Fibroblast of skin of abdomen (primary cell): ENCODE measurements at regions not wholly inside any gene's neighbourhood (a gene's known extent, or its start where the extent isn't known, plus 50 kb on each side); places are given as distances from the start of the nearest gene placed in this dataset.
"Not testable (repeated sequence)": the region's sequence is repeated elsewhere in the genome, so short reads cannot be mapped to it uniquely, and the experiment has no call there.

Source experiments
- DNase-seq: peaks from one replicate; pipeline ENCODE4 v3.0.0-alpha.2; 2013

DNA sequence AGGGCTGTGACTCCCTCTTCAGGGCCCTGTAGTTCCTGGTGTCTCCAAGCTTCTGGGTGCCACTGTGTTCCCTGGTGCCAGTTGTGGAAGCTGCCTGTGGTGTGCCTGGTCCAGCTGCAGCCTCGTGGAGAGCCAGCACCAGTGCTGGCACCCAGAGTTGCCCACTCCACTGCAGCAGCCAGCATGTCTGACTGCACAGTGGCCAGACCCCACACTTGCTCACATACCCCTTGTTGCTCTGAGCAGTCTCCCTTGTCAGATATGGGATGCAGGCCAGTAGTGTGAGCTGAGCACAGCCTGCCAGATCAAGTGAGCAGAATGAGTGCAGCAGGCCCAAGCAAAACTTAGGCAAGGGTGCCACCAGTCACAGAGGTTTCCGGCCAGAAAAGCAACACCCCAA, 108.6 kb downstream of the ZMAT1 start:
- no peak for DNase-seq

GRCh38 chrX:101817739-101818138, 114.1 kb downstream of the ZMAT1 start:
- DNase-seq: not testable (repeated sequence)

- no peak for DNase-seq
Measured at GRCh38 chrX:101813200-101813599, 118.6 kb downstream of the ZMAT1 start.

- peak; percentile 10 for DNase-seq
Measured at GRCh38 chrX:101803451-101803850, 128.4 kb downstream of the ZMAT1 start.

DNA sequence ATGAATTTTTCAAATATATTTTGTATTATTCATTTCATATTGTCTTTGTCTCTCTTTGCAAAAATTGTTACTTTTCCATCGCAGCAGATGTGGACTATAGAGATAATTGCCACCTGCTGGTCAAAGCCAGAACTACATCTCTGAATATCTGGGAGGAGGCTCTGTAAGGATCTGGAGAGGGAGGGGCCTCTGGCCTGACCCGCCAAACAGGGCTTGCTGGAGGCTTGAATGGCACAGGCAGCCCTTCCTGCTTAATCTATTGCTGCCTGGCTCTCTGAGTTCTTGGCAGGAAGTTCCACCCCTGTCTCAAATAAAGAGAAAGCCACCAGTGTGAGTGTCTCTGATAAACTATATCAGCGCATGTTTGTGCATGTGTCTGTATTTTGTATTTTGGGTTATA, 132.4 kb downstream of the ZMAT1 start:
- peak; percentile 85 for DNase-seq

DNA sequence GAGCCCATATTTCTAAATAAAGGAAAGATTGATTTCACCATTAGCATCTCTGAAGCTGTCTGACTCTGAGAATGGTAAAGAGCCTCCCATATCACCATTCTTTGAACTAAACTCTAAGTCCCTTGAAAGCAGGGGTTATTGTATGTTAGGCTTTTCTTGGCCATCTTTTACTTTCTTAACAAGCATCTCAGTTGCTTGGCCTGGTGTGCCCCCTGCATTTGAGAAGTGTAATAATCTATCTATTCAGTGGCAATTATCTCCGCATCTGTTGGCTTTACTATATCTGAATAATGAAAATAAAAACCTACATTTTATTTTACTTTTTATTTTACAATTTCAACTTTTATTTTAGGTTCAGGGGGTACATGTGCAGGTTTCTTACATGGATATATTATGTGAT, 128.3 kb upstream of the ARMCX2 start:
- no peak for DNase-seq

GRCh38 chrX:101785142-101785541, 125.5 kb upstream of the ARMCX2 start:
- no peak for DNase-seq

DNA sequence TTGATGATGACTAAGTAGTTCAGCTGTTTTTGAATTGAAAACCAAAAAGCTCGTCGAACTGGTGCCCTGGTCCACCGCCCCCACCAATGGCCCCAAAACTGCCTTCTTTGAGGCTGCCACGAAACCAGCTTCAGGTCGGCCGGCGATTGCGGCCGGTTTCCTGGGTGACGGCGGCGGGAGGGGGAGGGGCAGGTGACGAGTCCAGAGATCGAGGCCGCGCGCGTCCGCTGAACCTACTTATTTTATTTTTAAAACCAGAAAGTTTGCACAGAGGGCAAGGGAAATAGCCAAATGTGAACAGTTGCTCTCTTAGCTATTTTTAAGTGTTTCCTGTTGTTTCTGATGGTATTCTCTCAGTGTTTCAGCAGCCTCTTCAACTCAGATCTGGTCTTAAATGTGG, 120.8 kb upstream of the ARMCX2 start:
- DNase-seq: not testable (repeated sequence)

GRCh38 chrX:101774340-101774739, 114.7 kb upstream of the ARMCX2 start:
- no peak for DNase-seq

GRCh38 chrX:101764538-101764937, 104.9 kb upstream of the ARMCX2 start:
- peak; percentile 12 for DNase-seq

DNA sequence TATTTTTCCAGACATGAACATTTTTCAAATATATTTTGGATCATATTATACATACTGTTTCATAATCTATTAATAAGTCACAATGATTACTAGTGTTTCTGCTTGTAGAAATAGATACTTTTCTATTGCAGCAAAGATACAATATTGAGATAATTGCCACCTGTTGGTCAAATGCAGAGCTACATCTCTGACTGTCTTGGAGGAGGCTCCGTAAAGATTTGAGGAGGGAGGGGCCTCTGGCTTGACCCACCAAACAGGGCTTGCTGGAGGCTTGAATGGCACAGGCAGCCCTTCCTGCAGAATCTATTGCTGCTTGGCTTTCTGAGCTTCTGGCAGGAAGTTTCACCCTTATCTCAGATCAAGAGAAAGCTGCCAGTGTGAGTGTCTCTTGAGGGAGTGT, 99.3 kb upstream of the ARMCX2 start:
- peak; percentile 51 for DNase-seq

DNA sequence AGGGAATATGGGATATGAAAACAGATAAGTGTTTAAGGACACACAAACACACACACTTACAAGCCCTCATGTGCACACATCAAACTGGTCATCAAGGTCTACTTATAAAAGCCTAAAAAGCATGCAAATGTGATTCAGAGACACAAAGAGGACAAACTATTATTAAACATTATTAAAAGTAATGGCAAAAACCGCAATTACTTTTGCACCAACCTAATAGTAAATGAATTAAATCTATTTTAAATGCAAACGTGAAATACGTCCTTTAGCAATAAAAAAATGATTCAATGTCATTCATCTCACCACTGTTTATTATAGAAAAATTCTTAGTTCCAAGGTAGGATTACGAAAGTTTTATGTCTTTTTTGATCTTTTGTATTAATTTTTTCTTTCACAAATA, 91.1 kb upstream of the ARMCX2 start:
- DNase-seq: no peak

DNA sequence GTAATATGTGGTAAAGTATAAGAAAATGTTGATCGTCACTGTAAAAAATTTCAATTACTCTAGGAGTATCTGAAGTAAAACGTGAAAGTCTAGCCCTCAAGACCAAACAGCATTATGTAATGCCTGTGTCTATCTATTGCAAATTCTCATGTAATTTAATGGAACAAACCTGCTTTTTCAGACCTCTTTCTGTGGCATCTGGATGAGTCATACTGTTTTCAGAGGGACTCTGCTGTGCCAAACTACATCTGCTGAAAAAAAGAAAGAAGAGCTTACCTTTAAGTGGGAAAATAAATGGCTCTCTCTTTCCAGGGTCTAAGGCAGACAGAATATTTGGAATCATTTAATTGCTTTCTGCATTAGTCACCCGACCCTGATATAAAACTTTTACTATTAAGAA, 89.8 kb upstream of the ARMCX2 start:
- DNase-seq: no peak

DNA sequence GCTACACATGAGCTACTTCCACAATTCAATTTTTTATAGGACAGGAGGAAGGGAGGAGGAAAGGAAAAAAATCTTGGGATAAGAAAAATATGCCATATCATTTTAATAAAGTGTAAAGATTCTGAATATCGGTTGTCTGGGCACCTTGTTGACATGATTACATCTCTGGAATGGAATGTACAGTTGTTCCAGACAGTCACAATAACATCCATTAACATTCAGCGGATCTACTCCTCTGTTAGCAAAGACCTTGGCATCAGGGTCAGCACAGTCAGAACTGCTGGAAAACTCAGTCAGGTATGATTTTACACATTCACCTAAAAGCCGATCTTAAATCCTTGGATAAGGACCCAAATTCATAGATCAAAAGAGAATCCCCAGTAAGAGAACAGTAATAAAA, 85.4 kb upstream of the ARMCX2 start:
- DNase-seq: no peak

GRCh38 chrX:101744085-101744484, 84.4 kb upstream of the ARMCX2 start:
- peak; percentile 4 for DNase-seq

- DNase-seq: no peak
Measured at GRCh38 chrX:101740642-101741041, 81.0 kb upstream of the ARMCX2 start.

- DNase-seq: not testable (repeated sequence)
Measured at GRCh38 chrX:101738867-101739266, 79.2 kb upstream of the ARMCX2 start.

- not testable (repeated sequence) for DNase-seq
Measured at GRCh38 chrX:101738411-101738810, 78.8 kb upstream of the ARMCX2 start.

DNA sequence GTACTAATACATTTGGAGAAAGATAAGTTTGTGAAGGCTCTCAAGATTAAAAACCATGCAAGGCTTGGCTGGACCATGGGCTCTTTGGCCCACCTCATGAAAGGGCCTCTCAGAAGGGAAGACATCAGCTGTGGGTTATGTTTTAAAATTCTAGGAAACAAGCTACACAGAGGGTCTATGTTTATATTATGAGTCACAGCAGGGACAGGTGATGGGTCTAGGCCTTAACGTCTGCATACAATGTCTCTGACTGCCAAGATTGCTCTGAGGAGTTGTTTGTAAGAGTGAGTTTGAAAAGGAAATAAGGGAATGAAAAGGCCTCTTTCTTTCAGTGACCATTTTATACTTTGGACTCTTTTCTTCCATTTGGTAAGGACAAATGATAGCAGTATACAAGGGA, 77.0 kb upstream of the ARMCX2 start:
- no peak for DNase-seq

- no peak for DNase-seq
Measured at GRCh38 chrX:101732870-101733269, 73.2 kb upstream of the ARMCX2 start.

- no peak for DNase-seq
Measured at GRCh38 chrX:101729986-101730385, 70.3 kb upstream of the ARMCX2 start.
